Activated naive CD8-positive, alpha-beta T cell treated with anti-CD3 and anti-CD28 coated beads, Interleukin-2, amount 10 ng/mL, durations not matched to agents 7 days and 5 days (primary cell): ENCODE measurements at regions not wholly inside any gene's neighbourhood (a gene's known extent, or its start where the extent isn't known, plus 50 kb on each side); places are given as distances from the start of the nearest gene placed in this dataset.
"Not testable (repeated sequence)": the region's sequence is repeated elsewhere in the genome, so short reads cannot be mapped to it uniquely, and the experiment has no call there.

ENCODE experiments used
- ATAC-seq: fragments of 150-1000 bp; cut with Tn5 transposase; one replicate; pipeline ENCODE4 v1.10.0; 2021; ENCODE audit warnings: low read depth, moderate library complexity
- POLR2A ChIA-PET: fragments of 350-600 bp; sonication (Branson Sonifier 250); formaldehyde crosslinking; loops from one replicate; lab custom pipeline; 2021; ENCODE audit warnings: antibody characterized with exemption; lab: Charles Lee
- DNase-seq: peaks from one replicate; pipeline ENCODE4 v3.0.0; 2021
- H3K27ac Mint-ChIP-seq: one replicate; pipeline ENCODE4 v1.8.0; 2022; ENCODE audit warnings: mild to moderate bottlenecking, mixed read lengths
- H3K27me3 Mint-ChIP-seq: one replicate; pipeline ENCODE4 v1.8.0; 2022; ENCODE audit warnings: mild to moderate bottlenecking, moderate library complexity, mixed read lengths
- H3K36me3 Mint-ChIP-seq: one replicate; pipeline ENCODE4 v1.8.0; 2021; ENCODE audit warnings: mild to moderate bottlenecking, mixed read lengths
- H3K4me1 Mint-ChIP-seq: one replicate; pipeline ENCODE4 v1.8.0; 2021; ENCODE audit warnings: mixed read lengths
- H3K4me3 Mint-ChIP-seq: one replicate; pipeline ENCODE4 v1.8.0; 2022; ENCODE audit warnings: mild to moderate bottlenecking, moderate library complexity, mixed read lengths
- H3K9me3 Mint-ChIP-seq: one replicate; pipeline ENCODE4 v1.8.0; 2021; ENCODE audit warnings: mixed read lengths

DNA sequence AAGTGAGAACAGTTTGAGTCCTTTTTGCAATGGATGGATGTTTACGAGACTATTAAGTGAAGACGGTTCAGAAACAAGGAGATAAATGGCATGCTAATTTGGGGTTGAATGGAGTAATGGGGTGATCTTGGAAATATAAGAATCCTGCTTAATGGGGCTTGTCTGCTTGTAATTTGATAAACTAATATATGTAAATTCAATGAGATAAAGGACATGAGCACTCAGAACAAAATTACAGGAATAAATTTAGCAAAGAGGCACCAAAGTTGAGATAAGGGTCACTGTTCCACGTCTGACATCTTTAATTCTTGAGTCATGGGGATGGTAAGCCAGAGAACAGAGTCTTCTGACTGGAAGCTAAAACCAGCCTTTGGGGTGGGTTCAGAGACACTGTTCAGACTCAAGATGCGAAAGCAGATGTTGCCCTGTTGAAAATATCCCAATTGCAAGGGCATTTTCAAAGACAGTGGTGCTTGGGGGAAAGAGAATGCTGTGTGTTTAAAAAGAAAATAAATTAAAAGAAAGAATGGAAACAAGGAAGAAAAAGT is 67.8 kb upstream of the CHRNB4 start:
- peaks cover 2% of the 10 kb centered on the region for H3K9me3 Mint-ChIP-seq
- H3K27me3 Mint-ChIP-seq = peaks cover 46% of the 10 kb centered on the region
- POLR2A ChIA-PET = no interaction called here
- H3K36me3 Mint-ChIP-seq = no peaks in the 10 kb centered on the region
- H3K27ac Mint-ChIP-seq = no peak overlapping the region
- peaks cover 20% of the 10 kb centered on the region for H3K4me1 Mint-ChIP-seq
- H3K4me3 Mint-ChIP-seq = no peak overlapping the region
- ATAC-seq (no peak), DNase-seq (no peak)

DNA sequence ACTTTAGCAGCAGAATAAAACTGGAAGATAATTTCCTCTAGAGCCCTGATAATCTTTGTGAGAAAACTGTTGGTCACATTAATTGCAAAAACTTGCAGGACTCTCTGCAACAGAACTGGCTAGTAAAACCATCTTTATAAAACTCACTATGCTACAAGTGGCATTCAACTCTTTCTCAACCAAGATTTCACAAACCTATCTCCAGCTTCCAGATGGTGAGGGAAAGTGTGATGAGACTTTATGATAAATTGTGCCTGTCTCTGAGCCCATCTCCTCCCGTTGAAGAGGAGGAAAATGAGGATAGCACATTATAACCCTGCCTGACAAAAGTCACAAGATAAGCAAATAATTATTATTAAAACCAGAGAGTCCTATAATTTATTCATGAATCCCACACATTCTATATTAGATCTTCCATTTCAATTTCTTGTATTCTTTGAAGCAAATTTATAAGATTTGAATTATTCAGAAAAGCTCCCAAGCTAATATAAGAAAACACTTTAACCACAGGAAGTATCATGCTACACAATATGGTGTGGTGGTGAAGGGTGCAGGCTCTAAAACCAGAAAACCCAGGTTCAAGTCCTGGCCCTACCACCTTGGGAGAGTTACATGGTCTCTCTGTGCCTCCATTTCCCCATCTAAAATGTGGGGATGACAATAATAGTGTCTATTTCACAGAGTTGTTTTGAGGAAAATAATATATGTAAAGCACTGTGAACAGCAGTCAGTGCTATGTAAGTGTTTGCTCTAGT is 65.6 kb upstream of the CHRNB4 start:
- peaks cover 48% of the 10 kb centered on the region for H3K27me3 Mint-ChIP-seq
- H3K36me3 Mint-ChIP-seq, POLR2A ChIA-PET, ATAC-seq, H3K4me3 Mint-ChIP-seq, H3K9me3 Mint-ChIP-seq, DNase-seq, H3K27ac Mint-ChIP-seq: not testable (repeated sequence)
- peaks cover 16% of the 10 kb centered on the region for H3K4me1 Mint-ChIP-seq

DNA sequence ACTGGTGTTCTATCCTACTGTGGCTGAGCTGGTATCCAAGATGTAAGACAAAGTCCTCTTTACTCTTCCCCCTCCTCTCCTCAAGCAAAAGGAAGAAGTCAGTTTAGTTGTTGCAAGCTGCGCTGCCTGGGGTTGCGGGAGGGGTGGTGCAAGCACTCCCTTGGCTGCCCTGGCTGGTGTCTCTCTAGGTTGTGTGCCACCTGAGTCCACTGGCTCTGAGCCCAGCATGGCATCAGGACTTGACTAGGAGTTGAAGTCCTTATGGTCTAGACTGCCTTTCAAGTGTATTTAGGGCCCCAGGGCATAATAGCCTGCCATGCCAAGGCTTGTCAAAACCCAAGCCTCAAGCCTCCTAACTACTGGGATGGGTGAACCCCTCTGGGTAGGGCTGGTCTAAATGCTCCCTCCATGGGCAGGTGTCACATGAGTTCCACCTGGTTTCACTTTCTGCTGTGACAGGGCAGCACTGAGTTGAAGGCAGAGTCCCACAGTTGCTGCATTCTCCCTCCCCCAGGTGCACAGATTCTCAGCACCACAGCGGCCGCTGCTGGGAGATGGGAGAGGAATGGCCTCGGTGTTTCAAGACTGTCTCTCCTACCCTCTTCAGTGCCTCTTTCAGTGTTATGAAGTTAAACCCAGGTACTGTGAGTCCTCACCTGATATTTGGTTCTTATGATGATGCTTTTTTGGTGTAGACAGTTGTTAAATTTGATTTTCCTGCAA is 62.5 kb upstream of the CHRNB4 start:
- ATAC-seq, H3K27ac Mint-ChIP-seq, H3K36me3 Mint-ChIP-seq, DNase-seq, H3K4me1 Mint-ChIP-seq, POLR2A ChIA-PET, H3K9me3 Mint-ChIP-seq, H3K4me3 Mint-ChIP-seq: not testable (repeated sequence)
- H3K27me3 Mint-ChIP-seq = peaks cover 42% of the 10 kb centered on the region

DNA sequence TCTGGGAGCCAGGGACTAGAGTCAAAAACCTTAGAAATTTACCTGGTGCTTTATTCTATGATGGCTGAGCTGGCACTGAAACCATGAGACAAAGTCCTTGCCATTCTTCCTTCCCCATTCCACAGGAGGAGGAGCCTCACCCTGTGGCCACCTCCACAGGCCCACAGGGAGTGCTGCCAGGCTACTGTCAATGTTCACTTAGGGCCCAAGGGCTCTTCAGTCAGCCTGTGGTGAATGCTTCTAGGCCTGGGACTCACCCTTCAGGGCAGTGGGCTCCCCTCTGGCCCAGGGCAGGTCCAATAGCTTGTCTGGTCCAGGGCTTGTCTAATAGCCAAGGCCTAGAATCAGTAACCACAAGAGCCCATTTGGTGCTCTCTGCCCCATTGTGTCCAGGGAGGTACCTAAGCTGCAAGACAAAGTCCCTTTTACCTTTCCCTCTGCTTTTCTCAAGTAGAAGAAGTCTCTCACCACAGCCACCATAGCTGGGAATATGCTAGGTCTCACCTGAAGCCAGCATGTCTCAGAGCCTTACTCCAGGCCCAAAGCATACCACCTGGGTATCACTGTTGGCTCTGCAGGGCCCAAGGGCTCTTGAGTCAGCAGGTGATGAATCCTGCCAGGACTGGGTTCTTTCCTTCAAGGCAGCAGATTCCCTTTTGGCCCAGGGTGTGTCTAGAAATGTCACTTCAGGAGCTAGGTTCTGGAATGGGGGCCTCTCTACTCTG is 61.8 kb upstream of the CHRNB4 start:
- ATAC-seq (no peak), DNase-seq (no peak)
- Mint-ChIP-seq H3K4me1 (peaks cover 7% of the 10 kb centered on the region), H3K4me3 (no peak overlapping the region), H3K36me3 (no peaks in the 10 kb centered on the region), H3K27ac (no peak overlapping the region), H3K27me3 (peaks cover 42% of the 10 kb centered on the region), H3K9me3 (peaks cover 2% of the 10 kb centered on the region)
- POLR2A ChIA-PET = no interaction called here

DNA sequence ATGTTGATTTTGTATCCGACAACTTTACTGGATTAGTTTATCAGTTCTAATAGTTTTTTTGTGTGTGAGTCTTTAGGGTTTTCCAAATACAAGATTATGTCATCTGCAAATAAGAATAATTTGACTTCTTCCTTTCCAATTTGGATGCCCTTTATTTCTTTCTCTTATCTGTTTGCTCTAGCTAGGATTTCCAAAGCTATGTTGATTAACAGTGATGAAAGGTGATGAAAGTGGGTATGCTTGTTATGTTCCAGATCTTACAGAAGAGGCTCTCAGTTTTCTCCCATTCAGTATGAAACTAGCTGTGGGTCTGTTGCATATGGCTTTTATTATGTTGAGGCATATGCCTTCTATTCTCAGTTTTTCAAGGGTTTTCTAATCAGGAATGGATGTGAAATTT is 56.4 kb upstream of the CHRNB4 start:
- no peaks in the 10 kb centered on the region for H3K9me3 Mint-ChIP-seq
- peaks cover 23% of the 10 kb centered on the region for H3K27me3 Mint-ChIP-seq
- POLR2A ChIA-PET = interaction anchor here (0.6 kb wide), 1 partner anchor 9 kb away, joined by 3 read pairs; no protein-coding TSS in a partner anchor
- DNase-seq = no peak
- no peaks in the 10 kb centered on the region for H3K36me3 Mint-ChIP-seq
- peaks cover 3% of the 10 kb centered on the region for H3K4me1 Mint-ChIP-seq
- H3K4me3 Mint-ChIP-seq = no peak overlapping the region
- H3K27ac Mint-ChIP-seq = no peak overlapping the region
- ATAC-seq = no peak

DNA sequence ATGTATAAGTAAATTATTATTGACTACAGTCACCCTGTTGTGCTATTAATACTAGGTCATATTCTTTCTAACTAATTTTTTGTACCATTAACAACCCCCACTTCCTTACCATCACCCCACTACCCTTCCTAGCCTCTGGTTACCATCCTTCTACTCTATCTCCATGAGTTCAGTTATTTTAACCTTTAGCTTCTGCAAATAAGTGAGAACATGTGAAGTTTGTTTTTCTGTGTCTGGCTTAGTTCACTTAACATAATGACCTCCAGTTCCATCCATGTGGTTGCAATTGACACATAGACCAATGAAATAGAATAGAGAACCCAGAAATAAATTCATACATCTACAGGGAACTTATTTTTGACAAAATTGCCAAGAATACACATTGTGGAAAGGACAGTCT is 55.4 kb upstream of the CHRNB4 start:
- Mint-ChIP-seq H3K36me3 (no peaks in the 10 kb centered on the region), H3K27me3 (peaks cover 21% of the 10 kb centered on the region), H3K4me3 (no peak overlapping the region), H3K4me1 (no peaks in the 10 kb centered on the region), H3K27ac (no peak overlapping the region), H3K9me3 (no peaks in the 10 kb centered on the region)
- DNase-seq = no peak
- POLR2A ChIA-PET = no interaction called here
- no peak for ATAC-seq

DNA sequence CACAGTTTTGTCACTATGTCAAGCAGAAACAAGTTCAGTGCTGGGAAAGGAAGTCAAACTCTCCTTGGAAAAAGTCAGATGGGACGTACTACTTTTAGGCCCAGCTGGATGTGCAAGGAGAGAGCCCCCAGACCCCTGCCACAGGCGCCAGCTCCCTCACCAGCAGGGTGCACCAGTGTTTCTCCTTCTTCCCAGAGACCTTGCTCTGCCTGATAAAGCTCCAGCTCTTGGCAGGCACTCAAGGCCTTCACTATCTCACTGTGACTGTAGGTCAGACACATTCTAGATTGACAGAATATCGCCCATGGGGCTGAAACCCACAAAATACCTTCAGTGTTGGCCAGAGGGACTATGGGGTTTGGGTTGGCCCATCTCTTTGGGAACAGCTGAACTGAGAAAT is 54.8 kb upstream of the CHRNB4 start:
- no peak for DNase-seq
- H3K4me3 Mint-ChIP-seq = no peak overlapping the region
- H3K27me3 Mint-ChIP-seq = peaks cover 21% of the 10 kb centered on the region
- H3K27ac Mint-ChIP-seq = no peak overlapping the region
- H3K36me3 Mint-ChIP-seq = no peaks in the 10 kb centered on the region
- POLR2A ChIA-PET = no interaction called here
- H3K9me3 Mint-ChIP-seq = no peaks in the 10 kb centered on the region
- no peaks in the 10 kb centered on the region for H3K4me1 Mint-ChIP-seq
- ATAC-seq = no peak

DNA sequence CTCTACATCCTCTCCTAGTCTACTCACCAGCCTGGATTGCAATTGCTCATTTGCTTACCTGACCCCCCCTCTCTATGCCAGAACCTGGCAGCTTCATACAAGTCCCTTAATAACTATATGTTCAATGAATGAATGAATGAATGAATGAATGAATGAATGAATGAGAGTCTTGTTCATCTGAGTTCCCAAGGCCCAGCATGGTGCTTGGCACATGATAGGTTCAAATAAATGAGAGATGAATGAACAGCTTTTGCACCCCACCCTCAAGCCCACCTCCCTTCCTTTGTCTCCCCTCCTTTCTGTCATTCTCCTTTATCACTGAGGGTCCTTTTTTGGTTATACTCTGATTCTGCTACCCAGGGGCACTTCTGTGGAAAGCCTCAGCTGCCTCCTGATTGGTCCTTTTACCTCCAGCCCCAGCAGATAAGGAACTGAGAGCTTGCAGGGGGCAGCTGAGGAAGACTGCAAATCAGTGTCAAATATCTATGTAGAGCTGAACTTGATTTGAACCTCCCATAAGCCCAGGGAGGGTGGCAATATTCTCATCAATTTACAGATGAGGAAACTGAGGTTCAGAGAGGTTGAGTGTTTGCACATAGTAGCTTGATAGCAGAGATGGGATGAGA is 54.1 kb upstream of the CHRNB4 start:
- POLR2A ChIA-PET = no interaction called here
- no peak for ATAC-seq
- Mint-ChIP-seq H3K36me3 (no peaks in the 10 kb centered on the region), H3K9me3 (no peaks in the 10 kb centered on the region), H3K27me3 (peaks cover 21% of the 10 kb centered on the region), H3K4me3 (no peak overlapping the region), H3K4me1 (no peaks in the 10 kb centered on the region), H3K27ac (peak overlapping the region; percentile 18)
- no peak for DNase-seq

DNA sequence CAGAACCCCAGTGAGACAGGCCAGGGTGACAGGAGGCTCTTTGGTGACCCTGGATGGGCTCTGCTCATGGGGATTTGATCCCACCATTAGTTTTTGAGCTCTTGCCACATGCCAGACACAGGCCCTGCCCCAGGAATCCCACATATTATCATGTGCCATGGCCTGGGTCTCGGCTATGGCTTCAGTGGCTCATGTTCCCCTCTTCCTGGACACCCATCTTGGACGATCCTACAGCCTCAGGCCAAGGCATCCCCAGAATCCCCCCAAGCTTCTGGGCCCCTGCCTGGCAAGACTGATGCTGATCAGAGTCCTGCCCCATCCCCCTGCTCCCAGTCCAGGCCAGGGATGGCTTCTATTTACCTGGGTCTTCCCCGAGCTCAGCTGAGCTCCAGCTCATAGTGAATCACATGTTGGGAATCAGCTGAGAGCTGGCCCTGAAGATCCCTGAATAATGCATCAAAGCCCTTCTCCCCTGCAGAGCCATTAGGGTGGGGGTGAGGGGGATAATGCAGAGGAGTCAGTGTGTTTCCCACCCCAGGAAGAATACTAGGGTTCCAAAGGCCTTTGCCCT is 50.9 kb upstream of the CHRNB4 start:
- ATAC-seq (no peak), DNase-seq (no peak)
- H3K4me1 Mint-ChIP-seq = no peaks in the 10 kb centered on the region
- H3K36me3 Mint-ChIP-seq = no peaks in the 10 kb centered on the region
- peaks cover 5% of the 10 kb centered on the region for H3K27me3 Mint-ChIP-seq
- POLR2A ChIA-PET = no interaction called here
- no peak overlapping the region for H3K27ac Mint-ChIP-seq
- H3K4me3 Mint-ChIP-seq = no peak overlapping the region
- no peaks in the 10 kb centered on the region for H3K9me3 Mint-ChIP-seq

DNA sequence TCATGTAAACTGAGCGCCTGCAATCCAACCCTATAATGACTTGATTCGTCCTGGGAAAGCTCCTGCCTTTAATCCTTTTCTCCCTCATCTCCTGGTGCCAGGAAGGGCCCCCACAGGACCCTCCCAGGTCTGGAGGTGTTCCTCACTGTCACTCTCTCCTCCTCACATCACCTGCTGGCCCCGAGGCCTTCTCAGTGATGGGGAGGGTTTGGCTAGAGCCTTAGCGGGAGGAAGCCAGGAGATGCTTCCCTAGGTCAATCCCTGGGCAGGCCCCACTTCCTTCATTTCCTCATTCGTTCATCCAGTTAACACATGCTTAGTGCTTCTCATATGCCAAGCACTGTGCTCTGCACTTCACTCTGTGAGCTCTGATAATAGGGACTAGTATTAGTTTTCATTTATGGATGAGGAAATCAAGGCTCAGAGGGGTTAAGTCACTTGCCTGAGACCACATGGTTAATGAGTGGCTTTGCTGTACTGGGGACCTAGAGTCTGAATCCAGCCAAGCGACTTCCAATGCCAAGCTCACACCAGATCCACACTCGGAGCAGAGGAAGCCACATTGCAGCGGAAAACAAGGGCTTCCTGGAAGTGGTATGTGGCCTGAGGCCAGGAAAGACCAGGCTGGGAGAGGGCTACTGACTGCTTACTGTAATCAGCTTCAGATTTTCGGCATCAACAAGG is 50.3 kb upstream of the CHRNB4 start:
- Mint-ChIP-seq H3K4me3 (no peak overlapping the region), H3K36me3 (no peaks in the 10 kb centered on the region), H3K27me3 (peaks cover 7% of the 10 kb centered on the region), H3K9me3 (no peaks in the 10 kb centered on the region), H3K27ac (no peak overlapping the region), H3K4me1 (no peaks in the 10 kb centered on the region)
- POLR2A ChIA-PET = no interaction called here
- ATAC-seq = no peak
- DNase-seq = no peak
